ENCODE measurements at regions not wholly inside any gene's neighbourhood (a gene's known extent, or its start where the extent isn't known, plus 50 kb on each side); places are given as distances from the start of the nearest gene placed in this dataset.

DNA sequence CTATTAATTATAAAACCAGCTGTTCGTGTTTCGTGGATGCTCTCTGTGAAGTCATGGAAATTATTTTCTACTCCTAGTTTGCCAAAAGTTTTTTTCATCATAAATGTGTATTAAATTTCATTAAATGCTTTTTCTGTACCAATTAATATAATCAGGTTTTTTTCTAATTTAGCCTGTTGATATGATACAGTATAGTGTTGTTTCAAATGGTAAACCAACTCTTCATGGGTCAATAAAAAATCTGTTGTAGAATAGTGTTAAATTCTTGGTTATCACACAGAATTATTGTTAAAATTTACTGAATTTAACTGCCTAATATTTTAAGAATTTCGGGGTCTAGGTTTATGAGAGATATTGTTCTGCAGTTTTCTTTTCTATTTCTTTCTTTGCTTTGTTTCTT, 505.9 kb upstream of the MANEA start:
- Histone ChIP-seq H3K27ac (ENCODE audit: control insufficient read depth, insufficient read depth) (no peak overlapping the region), H3K4me2 (ENCODE audit: control insufficient read depth, insufficient read depth) (no peak overlapping the region), H3K36me3 (ENCODE audit: control insufficient read depth in 2 of 2, insufficient read depth in 2 of 2, low read length in 1 of 2) (no peaks in the 10 kb centered on the region), H3K4me3 (no peak overlapping the region), H2AFZ (ENCODE audit: control insufficient read depth, low read depth, low read length) (no peak overlapping the region), H3K27me3 (replicated peaks in 1 of 2; ENCODE audit: control insufficient read depth in 2 of 2, insufficient read depth in 2 of 2, low read length in 1 of 2) (no peaks in the 10 kb centered on the region), H3K79me2 (ENCODE audit: control insufficient read depth, insufficient read depth, low read length) (no peaks in the 10 kb centered on the region), H3K9ac (ENCODE audit: control insufficient read depth, insufficient read depth, low read length) (no peak overlapping the region), H3K4me1 (ENCODE audit: control insufficient read depth, insufficient read depth, low read length) (no peaks in the 10 kb centered on the region), H4K20me1 (ENCODE audit: control insufficient read depth, insufficient read depth) (no peaks in the 10 kb centered on the region), H3K9me3 (replicated peaks; ENCODE audit: control insufficient read depth, insufficient read depth, low read length) (no peaks in the 10 kb centered on the region)
- in situ Hi-C loops (cut with MboI) (no loop called here), intact Hi-C loops (cut with micrococcal nuclease; ENCODE audit: unreplicated experiment) (no loop called here)
- POLR2A ChIA-PET: no interaction called here
- DNase-seq (ENCODE audit: low read depth, low spot score) (no peak), FAIRE-seq (no peak), ATAC-seq (no peak)
- 4% methylated on average over 3 of the region's 3 CpGs for WGBS (ENCODE audit: insufficient coverage, insufficient replicate concordance, low lambda C conversion rate, missing lambda C conversion rate)
- CTCF ChIA-PET: no interaction called here
- TF ChIP-seq IKZF2 (IDR thresholded peaks at IDR 0.05): no peak
- no peak for TF ChIP-seq RBBP5 (conservative IDR thresholded peaks at IDR 0.05)
- no peak for TF ChIP-seq TCF12 (IDR thresholded peaks at IDR 0.05; ENCODE audit: low read depth, low read length)
- no peak for TF ChIP-seq TAF1 (IDR thresholded peaks at IDR 0.05; ENCODE audit: borderline replicate concordance, low read depth, low read length)
- SMC1A ChIA-PET (ENCODE audit: uncharacterized antibody, unreplicated experiment): no interaction called here
- RAD21 ChIA-PET (ENCODE audit: unreplicated experiment): no interaction called here
- no TSS peak for BruUV-seq (replicated peaks)

- FAIRE-seq (no peak), DNase-seq (ENCODE audit: low read depth, low spot score) (no peak), ATAC-seq (no peak)
- TF ChIP-seq SKIL (IDR thresholded peaks at IDR 0.05; ENCODE audit: low read depth, poor library complexity, severe bottlenecking) (no peak), EGR1 (IDR thresholded peaks at IDR 0.05; ENCODE audit: borderline replicate concordance in 1 of 2, low read depth in 2 of 2, low read length in 2 of 2) (no peak), TAF1 (IDR thresholded peaks at IDR 0.05; ENCODE audit: borderline replicate concordance, low read depth, low read length) (no peak), RFX5 (IDR thresholded peaks at IDR 0.05; ENCODE audit: low read depth, low read length) (no peak), BHLHE40 (IDR thresholded peaks at IDR 0.05; ENCODE audit: borderline replicate concordance in 1 of 2, low read depth in 2 of 2, low read length in 1 of 2) (no peak), HDGF (IDR thresholded peaks at IDR 0.05) (no peak), RBBP5 (conservative IDR thresholded peaks at IDR 0.05) (no peak), EZH2 (IDR thresholded peaks at IDR 0.05; ENCODE audit: borderline replicate concordance, control insufficient read depth, low read depth, low read length) (no peak), NR2F1 (conservative IDR thresholded peaks at IDR 0.05) (no peak), SREBF2 (IDR thresholded peaks at IDR 0.05; ENCODE audit: low read length) (no peak)
- H2AFZ ChIP-seq (ENCODE audit: control insufficient read depth, low read depth, low read length): no peak overlapping the region
- 0% methylated on average over 1 of the region's 1 CpG for WGBS (ENCODE audit: insufficient coverage, insufficient replicate concordance, low lambda C conversion rate, missing lambda C conversion rate)
- intact Hi-C loops (cut with micrococcal nuclease; ENCODE audit: unreplicated experiment): no loop called here
- POLR2A ChIA-PET: no interaction called here
- no peaks in the 10 kb centered on the region for H3K9me3 ChIP-seq (replicated peaks; ENCODE audit: control insufficient read depth, insufficient read depth, low read length)
- BruUV-seq (replicated peaks): no TSS peak
- no peaks in the 10 kb centered on the region for H4K20me1 ChIP-seq (ENCODE audit: control insufficient read depth, insufficient read depth)
- RAD21 ChIA-PET (ENCODE audit: unreplicated experiment): no interaction called here
- H3K27ac ChIP-seq (ENCODE audit: control insufficient read depth, insufficient read depth): no peak overlapping the region
- SMC1A ChIA-PET (ENCODE audit: uncharacterized antibody, unreplicated experiment): interaction anchor here (0.7 kb wide), 1 partner anchor 8 kb away, joined by 3 read pairs; no protein-coding TSS in a partner anchor
- no peak overlapping the region for H3K9ac ChIP-seq (ENCODE audit: control insufficient read depth, insufficient read depth, low read length)
- CTCF ChIA-PET: interaction anchor here (1.0 to 1.4 kb wide), 2 partner anchors 13 to 15 kb away, joined by 3 to 4 read pairs; no protein-coding TSS in a partner anchor
- H3K36me3 ChIP-seq (ENCODE audit: control insufficient read depth in 2 of 2, insufficient read depth in 2 of 2, low read length in 1 of 2): no peaks in the 10 kb centered on the region
- no peaks in the 10 kb centered on the region for H3K79me2 ChIP-seq (ENCODE audit: control insufficient read depth, insufficient read depth, low read length)
- no peak overlapping the region for H3K4me3 ChIP-seq
- no peaks in the 10 kb centered on the region for H3K4me1 ChIP-seq (ENCODE audit: control insufficient read depth, insufficient read depth, low read length)
- no peak overlapping the region for H3K4me2 ChIP-seq (ENCODE audit: control insufficient read depth, insufficient read depth)
- in situ Hi-C loops (cut with MboI): no loop called here
- H3K27me3 ChIP-seq (replicated peaks in 1 of 2; ENCODE audit: control insufficient read depth in 2 of 2, insufficient read depth in 2 of 2, low read length in 1 of 2): no peaks in the 10 kb centered on the region
Observed at GRCh38 chr6:95078457-95078856, 498.9 kb upstream of the MANEA start.

Measured in GM12878 (cell line).